ENCODE measurements at regions not wholly inside any gene's neighbourhood (a gene's known extent, or its start where the extent isn't known, plus 50 kb on each side); places are given as distances from the start of the nearest gene placed in this dataset.

DNA sequence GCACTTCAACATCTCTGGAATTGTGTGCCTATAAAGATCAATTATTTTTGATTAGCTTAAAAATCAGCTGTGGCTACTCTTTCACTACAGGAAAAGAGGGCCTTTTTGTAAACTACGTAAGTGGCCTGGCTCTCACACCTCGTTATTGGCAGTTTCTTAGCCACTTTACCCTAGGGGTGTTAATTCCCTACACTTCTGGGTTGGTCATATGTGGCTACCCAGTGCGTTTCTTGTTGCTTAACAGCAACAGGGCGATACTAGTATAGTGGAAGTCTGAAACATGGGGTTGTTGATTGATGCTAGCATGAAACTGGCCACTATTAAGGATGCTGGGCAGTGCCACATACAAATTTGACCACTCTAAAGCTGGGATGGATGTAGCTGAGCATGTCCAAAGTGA lies 174.7 kb upstream of the CDH12 start:
- TF ChIP-seq, protein P1, sequence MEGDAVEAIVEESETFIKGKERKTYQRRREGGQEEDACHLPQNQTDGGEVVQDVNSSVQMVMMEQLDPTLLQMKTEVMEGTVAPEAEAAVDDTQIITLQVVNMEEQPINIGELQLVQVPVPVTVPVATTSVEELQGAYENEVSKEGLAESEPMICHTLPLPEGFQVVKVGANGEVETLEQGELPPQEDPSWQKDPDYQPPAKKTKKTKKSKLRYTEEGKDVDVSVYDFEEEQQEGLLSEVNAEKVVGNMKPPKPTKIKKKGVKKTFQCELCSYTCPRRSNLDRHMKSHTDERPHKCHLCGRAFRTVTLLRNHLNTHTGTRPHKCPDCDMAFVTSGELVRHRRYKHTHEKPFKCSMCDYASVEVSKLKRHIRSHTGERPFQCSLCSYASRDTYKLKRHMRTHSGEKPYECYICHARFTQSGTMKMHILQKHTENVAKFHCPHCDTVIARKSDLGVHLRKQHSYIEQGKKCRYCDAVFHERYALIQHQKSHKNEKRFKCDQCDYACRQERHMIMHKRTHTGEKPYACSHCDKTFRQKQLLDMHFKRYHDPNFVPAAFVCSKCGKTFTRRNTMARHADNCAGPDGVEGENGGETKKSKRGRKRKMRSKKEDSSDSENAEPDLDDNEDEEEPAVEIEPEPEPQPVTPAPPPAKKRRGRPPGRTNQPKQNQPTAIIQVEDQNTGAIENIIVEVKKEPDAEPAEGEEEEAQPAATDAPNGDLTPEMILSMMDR (conservative IDR thresholded peaks at IDR 0.05) = no peak
- no peak overlapping the region for H3K27ac ChIP-seq

DNA sequence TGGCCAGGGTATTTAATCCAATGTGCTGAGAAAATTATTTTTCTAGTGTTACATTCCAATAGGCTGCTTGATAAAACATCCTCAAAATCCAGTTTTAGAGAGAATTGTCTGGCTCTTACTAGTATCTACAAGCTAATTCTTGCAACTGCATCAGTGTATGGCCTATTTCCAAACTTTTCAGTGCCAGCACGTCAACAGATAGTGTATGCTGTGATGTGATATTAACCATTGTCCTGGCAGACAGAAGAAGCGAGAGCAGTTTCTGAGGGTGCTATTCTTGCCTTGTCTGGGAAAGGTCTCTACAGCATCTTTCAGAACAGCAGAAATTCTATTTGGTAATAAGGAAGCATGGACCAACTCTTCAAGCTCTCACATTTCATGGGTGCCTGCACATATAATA lies 174.2 kb upstream of the CDH12 start:
- TF ChIP-seq, protein P1 (conservative IDR thresholded peaks at IDR 0.05) = no peak
- H3K27ac ChIP-seq = no peak overlapping the region

DNA sequence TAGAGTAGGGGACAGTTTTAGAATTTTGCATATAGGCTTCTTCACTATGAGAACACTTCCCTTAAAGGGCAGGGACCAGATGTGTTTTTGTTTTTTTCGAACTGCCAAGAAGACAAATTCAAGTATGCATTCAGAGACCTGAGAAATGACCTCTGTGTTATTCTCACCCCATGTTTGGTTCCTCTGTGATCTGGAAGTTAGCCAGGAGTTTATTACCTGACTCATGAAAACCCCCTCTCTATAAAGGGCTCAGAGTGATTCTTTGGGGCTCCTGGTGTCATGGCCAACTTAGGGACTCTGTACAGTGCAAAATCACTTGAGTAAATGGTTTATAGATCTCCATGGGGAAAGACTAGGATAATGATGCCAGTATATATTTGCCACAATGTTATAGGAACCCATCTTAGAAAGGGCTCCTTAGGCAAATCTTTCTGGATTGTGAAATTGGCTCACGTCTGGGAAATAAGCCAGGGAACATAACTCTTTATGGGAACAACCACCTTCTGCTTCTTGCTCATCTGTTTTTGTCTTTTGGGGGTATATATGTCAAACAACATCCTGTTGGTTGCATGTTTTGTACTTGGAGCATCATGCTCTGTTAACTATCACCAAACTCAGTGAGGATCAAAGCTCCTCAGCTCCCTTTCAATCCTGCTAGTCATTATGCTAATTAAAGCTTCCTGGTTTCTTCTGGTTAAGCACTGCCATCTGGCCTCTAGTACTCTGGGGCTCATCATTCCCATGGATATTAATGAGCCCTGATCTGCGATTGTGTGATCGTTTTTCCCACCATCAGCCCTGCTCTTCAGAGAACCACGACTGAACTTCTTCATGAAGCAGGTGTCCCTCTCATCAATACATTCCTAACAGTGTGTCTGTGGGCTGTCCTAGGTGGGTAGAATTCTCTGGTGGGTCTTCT lies 173.4 kb upstream of the CDH12 start:
- no peak overlapping the region for H3K27ac ChIP-seq
- TF ChIP-seq, protein P1 (conservative IDR thresholded peaks at IDR 0.05) = no peak

DNA sequence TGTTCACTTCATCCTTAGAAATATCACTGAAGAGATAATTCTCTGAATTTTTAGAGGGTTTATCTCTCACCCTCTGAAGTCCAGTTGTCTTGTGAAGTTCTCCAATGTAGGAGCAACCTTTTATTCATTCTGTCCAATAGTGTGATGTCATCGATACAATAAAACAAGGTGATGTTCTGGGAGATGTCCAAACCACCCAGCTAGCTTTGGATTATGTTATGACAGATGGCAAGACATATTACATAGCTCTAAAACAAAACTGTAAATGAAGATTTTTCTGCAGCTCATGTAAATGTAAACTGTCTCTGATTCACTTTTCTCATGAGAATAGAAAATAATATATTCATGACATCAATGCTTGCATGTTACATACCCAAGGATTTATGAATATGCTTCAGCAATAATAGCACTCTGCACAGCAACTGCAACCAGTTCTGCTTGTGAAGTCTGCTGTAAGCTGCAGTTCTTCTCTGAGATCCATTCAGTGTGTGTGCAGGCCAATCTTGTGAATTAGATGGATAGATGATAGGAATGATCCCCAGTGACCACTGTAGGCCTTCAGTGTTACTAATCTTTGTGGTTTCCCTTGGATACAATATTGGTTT lies 172.6 kb upstream of the CDH12 start:
- no peak overlapping the region for H3K27ac ChIP-seq
- TF ChIP-seq, protein P1 (conservative IDR thresholded peaks at IDR 0.05) = no peak

DNA sequence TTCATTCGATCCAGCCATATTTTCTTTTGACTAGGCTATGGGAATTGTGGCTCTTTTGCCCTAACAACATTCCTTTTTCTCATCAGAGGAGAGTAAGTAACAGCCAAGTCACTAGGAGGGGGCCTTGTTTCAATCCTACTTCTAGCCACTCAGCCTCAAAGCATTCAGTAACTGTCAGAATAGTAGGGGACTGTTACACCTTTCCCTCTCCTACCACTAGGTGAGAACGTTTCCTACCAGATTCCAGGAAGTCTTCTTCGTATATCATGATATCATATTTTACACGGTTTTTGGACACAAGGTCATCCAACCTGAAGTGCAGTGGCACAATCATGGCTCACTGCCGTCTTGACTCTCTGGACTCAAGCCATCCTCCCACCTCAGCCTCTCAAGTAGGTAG lies 171.3 kb upstream of the CDH12 start:
- H3K27ac ChIP-seq = no peak overlapping the region
- TF ChIP-seq, protein P1 (conservative IDR thresholded peaks at IDR 0.05) = no peak

DNA sequence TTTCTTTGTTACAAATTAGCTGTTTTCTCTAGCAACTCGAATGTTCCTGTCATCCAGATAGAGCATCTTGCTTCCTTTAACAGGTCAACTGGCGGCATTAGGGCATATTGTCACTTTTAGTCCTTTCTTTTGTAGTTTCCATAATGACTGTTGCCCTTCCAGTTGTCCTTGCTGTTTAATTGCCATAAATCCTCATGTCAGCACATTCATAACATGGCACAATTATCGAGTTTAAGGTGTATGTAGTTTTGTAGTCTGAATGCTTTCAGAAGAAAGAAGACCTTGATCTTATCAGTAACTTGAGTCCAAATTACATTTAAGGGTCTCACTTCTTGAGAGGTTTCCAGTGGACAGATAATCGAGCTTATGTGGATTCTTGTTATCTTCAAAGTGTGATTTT lies 161.7 kb upstream of the CDH12 start:
- TF ChIP-seq, protein P1 (conservative IDR thresholded peaks at IDR 0.05) = no peak

DNA sequence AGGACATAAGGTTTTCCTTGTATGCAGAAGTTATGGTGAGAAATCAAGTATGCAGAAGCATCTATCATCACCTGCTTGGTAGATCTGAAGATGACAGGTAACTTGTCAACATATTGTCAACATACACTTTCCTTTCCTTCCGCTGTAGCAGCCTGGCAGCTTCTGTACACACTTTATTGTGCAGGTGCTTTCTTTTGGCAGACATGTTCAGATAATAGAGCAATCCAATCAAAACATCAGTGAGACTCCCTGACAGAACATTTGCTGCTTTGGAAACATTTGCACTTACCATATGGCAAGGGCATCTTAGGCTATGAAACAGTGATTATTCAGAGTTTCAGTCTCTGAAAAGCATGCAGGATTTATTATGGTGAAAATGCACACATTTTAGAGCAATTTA lies 161.1 kb upstream of the CDH12 start:
- TF ChIP-seq, protein P1 (conservative IDR thresholded peaks at IDR 0.05) = no peak
- peak overlapping the region; percentile 1; the same call in 1 of the 2 replicates for H3K27ac ChIP-seq

More for the DNA sequence above, 161.7 kb upstream of the CDH12 start:
- H3K27ac ChIP-seq = peak overlapping the region; percentile 1; the same call in 1 of the 2 replicates
